HCT116 (cell line): ENCODE measurements at regions not wholly inside any gene's neighbourhood (a gene's known extent, or its start where the extent isn't known, plus 50 kb on each side); places are given as distances from the start of the nearest gene placed in this dataset.

ENCODE experiments used
- ATF3 ChIP-seq: IDR thresholded peaks from 2 replicates; pipeline ENCODE4 v1.6.1; 2012
- CEBPB ChIP-seq: IDR thresholded peaks from 2 replicates; pipeline ENCODE4 v1.6.1; 2012; ENCODE audit warnings: low read depth
- EGR1 ChIP-seq: IDR thresholded peaks from 2 replicates; pipeline ENCODE4 v1.6.1; 2012; ENCODE audit warnings: low read depth
- ELF1 ChIP-seq: IDR thresholded peaks from 2 replicates; pipeline ENCODE4 v1.6.1; 2012; ENCODE audit warnings: low read depth, borderline replicate concordance
- EZH2 ChIP-seq: fragments of 200-600 bp; sonication (generic); IDR thresholded peaks from 2 replicates; pipeline ENCODE4 v1.6.1; 2017; ENCODE audit warnings: antibody characterized with exemption, mixed run types
- EZH2phosphoT487 ChIP-seq: fragments of 200-600 bp; IDR thresholded peaks from 2 replicates; pipeline ENCODE4 v1.6.1; 2018; ENCODE audit warnings: antibody characterized with exemption, borderline replicate concordance
- MAX ChIP-seq: IDR thresholded peaks from 2 replicates; pipeline ENCODE4 v1.6.1; 2012
- SIN3A ChIP-seq: IDR thresholded peaks from 2 replicates; pipeline ENCODE4 v1.6.1; 2012; ENCODE audit warnings: low read depth
- TCF7L2 ChIP-seq: IDR thresholded peaks from 2 replicates; pipeline ENCODE4 v1.7.0; 2011; ENCODE audit warnings: borderline replicate concordance, inconsistent platforms; ENCODE audit not compliant: insufficient read depth, insufficient read length; ENCODE audit errors: extremely low read depth
- TF ChIP-seq, protein P1 (sequence below), 3 experiments: fragments of 200-600 bp in 1 of 3; sonication (generic) in 1 of 3; IDR thresholded peaks in 2 of 3; conservative IDR thresholded peaks in 1 of 3; 2 replicates each; pipeline ENCODE4 v1.5.1; 2012 to 2017; ENCODE audit warnings: low read depth in 2 of 3, low read length in 2 of 3, antibody characterized with exemption in 1 of 3, borderline replicate concordance in 1 of 3, control low read depth in 1 of 3, mild to moderate bottlenecking in 1 of 3, mixed read lengths in 1 of 3, mixed run types in 1 of 3, moderate library complexity in 1 of 3; ENCODE audit not compliant: insufficient read depth in 1 of 3

GRCh38 chr9:19620326-19620725, 168.5 kb downstream of the SLC24A2 start:
- TF ChIP-seq, protein P1, sequence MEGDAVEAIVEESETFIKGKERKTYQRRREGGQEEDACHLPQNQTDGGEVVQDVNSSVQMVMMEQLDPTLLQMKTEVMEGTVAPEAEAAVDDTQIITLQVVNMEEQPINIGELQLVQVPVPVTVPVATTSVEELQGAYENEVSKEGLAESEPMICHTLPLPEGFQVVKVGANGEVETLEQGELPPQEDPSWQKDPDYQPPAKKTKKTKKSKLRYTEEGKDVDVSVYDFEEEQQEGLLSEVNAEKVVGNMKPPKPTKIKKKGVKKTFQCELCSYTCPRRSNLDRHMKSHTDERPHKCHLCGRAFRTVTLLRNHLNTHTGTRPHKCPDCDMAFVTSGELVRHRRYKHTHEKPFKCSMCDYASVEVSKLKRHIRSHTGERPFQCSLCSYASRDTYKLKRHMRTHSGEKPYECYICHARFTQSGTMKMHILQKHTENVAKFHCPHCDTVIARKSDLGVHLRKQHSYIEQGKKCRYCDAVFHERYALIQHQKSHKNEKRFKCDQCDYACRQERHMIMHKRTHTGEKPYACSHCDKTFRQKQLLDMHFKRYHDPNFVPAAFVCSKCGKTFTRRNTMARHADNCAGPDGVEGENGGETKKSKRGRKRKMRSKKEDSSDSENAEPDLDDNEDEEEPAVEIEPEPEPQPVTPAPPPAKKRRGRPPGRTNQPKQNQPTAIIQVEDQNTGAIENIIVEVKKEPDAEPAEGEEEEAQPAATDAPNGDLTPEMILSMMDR (IDR thresholded peaks at IDR 0.05 in 2 of 3, conservative IDR thresholded peaks at IDR 0.05 in 1 of 3; ENCODE audit: borderline replicate concordance in 1 of 3, insufficient read depth in 1 of 3, low read depth in 2 of 3, low read length in 2 of 3): no peak
- TF ChIP-seq MAX (no peak), EGR1 (no peak), ATF3 (no peak), EZH2 (no peak), SIN3A (no peak), EZH2phosphoT487 (no peak), CEBPB (no peak), TCF7L2 (no peak), ELF1 (no peak)
